ENCODE measurements at regions not wholly inside any gene's neighbourhood (a gene's known extent, or its start where the extent isn't known, plus 50 kb on each side); places are given as distances from the start of the nearest gene placed in this dataset.

DNA sequence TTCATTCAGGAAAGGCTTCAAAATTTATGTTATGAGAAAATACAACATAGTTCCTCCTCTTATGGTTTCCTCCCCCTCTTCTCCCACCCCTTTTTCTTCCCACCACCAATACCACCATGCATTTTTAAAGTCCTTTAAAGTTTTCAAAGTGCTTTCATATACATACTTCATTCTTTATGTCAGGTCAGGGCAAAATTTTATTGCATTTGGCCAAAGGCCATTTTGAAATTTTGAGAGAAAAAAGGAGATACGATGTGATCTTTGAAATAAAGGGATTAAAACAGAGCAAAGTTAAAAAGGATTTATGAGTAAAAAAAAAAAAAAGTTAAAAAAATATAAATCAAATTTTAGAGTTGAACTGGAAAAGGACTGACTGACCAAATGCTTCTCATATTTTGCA, 792.5 kb upstream of the FANCL start:
- no peak for FAIRE-seq

GRCh38 chr2:59032499-59032898, 791.4 kb upstream of the FANCL start:
- no peak for FAIRE-seq

GRCh38 chr2:59029058-59029457, 787.9 kb upstream of the FANCL start:
- no peak for FAIRE-seq

GRCh38 chr2:59027320-59027719, 786.2 kb upstream of the FANCL start:
- FAIRE-seq = no peak

DNA sequence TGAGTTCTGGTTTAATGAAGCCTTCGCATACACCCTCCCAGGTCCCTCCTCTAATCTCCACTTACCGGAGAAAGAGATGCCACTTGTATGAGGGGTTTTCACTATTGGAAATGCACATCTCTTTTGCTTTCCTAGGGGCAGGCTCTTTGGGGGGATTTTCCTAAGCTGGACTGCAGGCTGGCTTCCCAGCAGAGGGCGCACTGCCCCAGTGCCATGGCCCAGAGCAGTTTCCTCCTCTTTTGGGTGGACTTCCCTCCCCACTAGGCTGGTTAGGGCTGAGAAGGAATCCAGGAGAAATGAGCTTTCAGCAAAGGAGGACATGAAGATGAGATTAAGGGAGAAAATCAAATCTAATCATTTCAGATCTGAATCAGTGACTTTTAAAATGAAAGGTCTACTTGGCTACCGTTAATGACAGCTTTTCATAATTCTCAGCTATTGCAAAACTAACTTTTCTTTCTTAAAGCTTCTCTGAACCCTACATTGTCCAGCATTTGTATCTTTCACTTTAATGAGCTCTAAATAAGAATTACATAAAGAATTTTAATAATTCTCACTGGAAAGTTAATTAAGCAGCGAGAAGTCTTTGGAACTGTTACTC, 784.1 kb upstream of the FANCL start:
- no peak for FAIRE-seq

DNA sequence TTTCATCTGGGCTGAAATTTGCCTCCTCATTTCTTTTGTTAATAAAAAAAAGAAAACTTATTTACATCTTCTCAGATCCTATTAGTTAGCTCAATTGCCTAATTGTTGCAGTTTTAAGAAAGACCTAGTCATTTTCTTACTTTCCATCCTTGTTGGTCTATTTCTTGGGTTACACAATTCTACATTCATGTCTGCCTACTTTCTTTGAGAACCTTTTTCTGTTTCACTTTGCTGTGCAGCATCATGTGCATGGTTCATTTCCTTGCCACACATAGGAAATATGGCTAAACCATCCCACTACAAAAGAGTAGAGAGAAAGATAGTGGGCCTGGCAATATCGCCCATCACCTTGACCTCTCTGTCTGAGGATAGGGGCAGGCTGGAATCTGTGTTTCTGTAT, 780.7 kb upstream of the FANCL start:
- no peak for FAIRE-seq

GRCh38 chr2:59019566-59020159, 778.5 kb upstream of the FANCL start:
- no peak for FAIRE-seq

GRCh38 chr2:59018737-59019136, 777.6 kb upstream of the FANCL start:
- no peak for FAIRE-seq

- FAIRE-seq = no peak
Measured at GRCh38 chr2:59015027-59015426, 773.9 kb upstream of the FANCL start.

GRCh38 chr2:59012971-59013370, 771.8 kb upstream of the FANCL start:
- no peak for FAIRE-seq

DNA sequence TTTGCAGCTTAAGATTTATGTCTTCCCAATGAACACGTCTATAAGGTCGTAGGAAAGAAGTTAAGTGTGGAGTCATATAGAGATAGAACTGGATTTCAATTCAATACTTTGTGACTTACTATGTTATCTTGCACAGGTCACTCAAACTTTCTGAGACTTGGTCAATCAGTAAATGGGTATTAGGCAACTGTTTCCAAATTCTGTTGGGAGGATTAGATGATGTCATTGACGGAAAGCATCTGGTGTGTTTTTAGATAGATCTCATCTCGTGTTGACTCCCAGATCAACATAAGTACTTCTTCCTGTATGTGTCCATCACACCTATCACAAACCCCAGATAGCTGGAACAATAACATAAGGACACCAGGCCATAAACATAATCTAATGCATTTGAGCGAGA, 771.1 kb upstream of the FANCL start:
- FAIRE-seq = no peak

- FAIRE-seq = no peak
Measured at GRCh38 chr2:59008950-59009349, 767.8 kb upstream of the FANCL start.

DNA sequence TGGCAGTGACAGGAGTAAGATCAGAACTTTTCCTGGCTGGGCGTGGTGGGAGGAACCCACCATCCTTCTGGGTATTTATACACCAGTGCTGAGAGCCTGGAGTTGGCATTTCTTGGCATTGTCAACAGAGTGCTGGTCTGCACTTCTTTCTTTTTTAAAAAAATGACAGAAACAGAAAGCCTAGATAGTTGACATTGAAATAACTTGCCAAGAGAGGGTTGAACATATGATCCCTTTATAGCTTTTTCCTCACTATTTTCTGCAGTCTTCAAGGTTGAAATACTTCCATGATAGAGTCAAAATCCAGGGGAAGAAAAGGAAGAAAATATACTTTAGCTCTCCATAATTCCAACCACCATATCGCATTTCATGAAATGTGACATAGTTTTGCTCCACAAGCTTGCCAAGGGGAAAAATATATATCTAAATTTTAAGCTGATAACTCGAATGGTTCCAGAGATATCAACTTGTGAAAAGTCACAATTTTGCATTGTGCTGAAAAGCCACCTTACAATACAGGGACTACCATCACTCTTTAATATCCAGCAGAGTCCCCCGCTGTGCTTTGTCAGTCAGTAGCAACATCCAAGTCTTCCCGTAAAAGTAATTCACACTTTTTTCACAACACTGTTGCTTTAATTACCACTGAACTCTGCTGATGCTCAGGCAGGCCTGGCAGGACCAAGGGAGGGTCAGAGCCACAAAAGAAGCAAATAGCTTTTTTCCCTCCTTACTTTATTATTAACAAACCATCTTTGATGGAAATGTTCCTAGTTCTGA, 764.9 kb upstream of the FANCL start:
- FAIRE-seq = no peak

GRCh38 chr2:59004621-59005020, 763.5 kb upstream of the FANCL start:
- FAIRE-seq = no peak

DNA sequence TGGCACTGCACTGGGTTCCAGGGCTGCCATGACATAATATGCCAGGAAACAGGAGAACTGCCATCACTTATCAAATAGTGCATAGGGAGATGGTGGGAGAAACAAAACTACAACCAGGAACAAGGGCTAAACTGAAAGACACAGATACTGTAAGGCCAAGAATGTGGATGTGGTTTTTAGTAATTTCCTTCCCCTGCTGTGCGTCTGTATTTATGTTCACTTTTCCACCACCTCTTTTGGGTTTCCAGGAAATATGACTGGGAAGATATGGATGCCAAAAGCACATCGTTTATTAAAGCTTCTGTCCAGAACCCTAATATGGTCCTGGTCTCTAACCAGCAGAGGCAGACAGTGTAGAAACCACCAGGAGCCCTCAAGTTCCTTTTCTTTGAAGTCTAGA, 759.7 kb upstream of the FANCL start:
- FAIRE-seq = no peak

GRCh38 chr2:58992062-58992706, 751.1 kb upstream of the FANCL start:
- FAIRE-seq = no peak

DNA sequence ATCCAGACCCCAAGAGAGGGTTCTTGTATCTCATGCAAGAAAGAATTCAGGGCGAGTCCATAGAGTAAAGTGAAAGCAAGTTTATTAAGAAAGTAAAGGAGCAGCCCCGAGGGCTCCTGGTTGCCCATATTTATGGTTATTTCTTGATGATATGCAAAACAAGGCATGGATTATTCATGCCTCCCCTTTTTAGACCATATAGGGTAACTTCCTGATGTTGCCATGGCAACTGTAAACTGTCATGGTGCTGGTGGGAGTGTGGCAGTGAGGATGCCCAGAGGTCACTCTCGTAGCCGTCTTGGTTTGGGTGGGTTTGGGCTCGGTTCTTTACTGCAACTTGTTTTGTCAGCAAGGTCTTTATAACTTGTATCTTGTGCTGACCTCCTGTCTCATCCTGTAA, 750.2 kb upstream of the FANCL start:
- no peak for FAIRE-seq

DNA sequence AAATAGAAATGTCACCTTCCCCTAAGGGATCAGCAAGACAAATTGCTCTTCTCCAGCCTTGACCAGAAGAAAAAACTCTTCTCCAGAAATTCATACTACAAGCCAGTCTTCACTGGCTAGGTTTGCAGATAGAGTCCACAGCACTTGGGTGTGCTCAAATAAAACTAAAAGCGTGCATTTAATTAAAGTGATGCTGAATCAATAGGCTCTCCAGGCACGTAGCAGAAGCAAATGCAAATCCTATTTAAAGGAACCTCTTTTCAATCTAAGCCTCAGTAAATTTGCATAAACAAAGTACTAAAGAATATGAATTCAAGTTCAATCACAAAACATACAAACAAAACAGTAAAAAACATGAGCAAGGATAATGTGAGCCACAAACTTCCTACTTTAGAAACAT, 744.4 kb upstream of the FANCL start:
- no peak for FAIRE-seq

GRCh38 chr2:58984731-58985130, 743.6 kb upstream of the FANCL start:
- FAIRE-seq = no peak

- FAIRE-seq = no peak
Measured at GRCh38 chr2:58983111-58983510, 742.0 kb upstream of the FANCL start.

DNA sequence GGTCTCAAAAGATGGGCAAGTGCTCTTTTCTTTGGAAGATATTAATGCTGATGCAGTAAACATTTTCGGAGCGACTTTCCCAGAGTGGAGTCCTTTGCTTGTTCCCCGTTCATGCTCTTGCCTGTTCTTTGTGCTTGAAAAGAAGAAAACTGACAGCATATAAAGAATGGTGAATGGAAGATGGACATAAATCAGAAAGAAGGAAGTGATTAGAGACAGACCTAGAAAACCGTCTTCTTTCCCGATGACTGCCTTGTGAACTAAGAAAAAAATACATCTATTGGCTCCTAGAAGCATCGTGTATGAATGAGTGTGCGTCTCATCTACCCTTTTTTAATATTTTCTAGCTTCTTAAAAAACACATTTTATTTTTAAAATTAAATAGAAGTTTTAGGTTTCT, 740.1 kb upstream of the FANCL start:
- FAIRE-seq = no peak

- FAIRE-seq = no peak
Measured at GRCh38 chr2:58976375-58977071, 735.4 kb upstream of the FANCL start.

GRCh38 chr2:58974881-58975280, 733.8 kb upstream of the FANCL start:
- FAIRE-seq = no peak
